Activated T-helper 17 cell treated with anti-CD3 and anti-CD28 coated beads, Interleukin-2, amount 50 U/mL, for 72 hours (primary cell): ENCODE measurements at regions not wholly inside any gene's neighbourhood (a gene's known extent, or its start where the extent isn't known, plus 50 kb on each side); places are given as distances from the start of the nearest gene placed in this dataset.

Experiments used
- ATAC-seq: fragments of 150-1000 bp; cut with Tn5 transposase; replicated peaks from 2 replicates; pipeline ENCODE4 v1.10.0; 2021; ENCODE audit warnings: mild to moderate bottlenecking, moderate library complexity
- H3K27ac Mint-ChIP-seq: one replicate; pipeline ENCODE4 v1.8.0; 2022; ENCODE audit warnings: mixed read lengths
- H3K27me3 Mint-ChIP-seq: one replicate; pipeline ENCODE4 v1.8.0; 2022; ENCODE audit warnings: mixed read lengths
- H3K36me3 Mint-ChIP-seq: one replicate; pipeline ENCODE4 v1.8.0; 2022; ENCODE audit warnings: low read depth, mild to moderate bottlenecking, mixed read lengths
- H3K4me1 Mint-ChIP-seq: one replicate; pipeline ENCODE4 v1.8.0; 2022; ENCODE audit warnings: mixed read lengths
- H3K4me3 Mint-ChIP-seq: one replicate; pipeline ENCODE4 v1.8.0; 2022; ENCODE audit warnings: mild to moderate bottlenecking, mixed read lengths
- H3K9me3 Mint-ChIP-seq: one replicate; pipeline ENCODE4 v1.8.0; 2022; ENCODE audit warnings: mixed read lengths

GRCh38 chr2:236632295-236633218, 62.9 kb downstream of the ACKR3 start:
- ATAC-seq, result no peak
- no peak overlapping the region for H3K4me3 Mint-ChIP-seq
- no peaks in the 10 kb centered on the region for H3K36me3 Mint-ChIP-seq
- H3K9me3 Mint-ChIP-seq, result no peaks in the 10 kb centered on the region
- H3K4me1 Mint-ChIP-seq, result no peaks in the 10 kb centered on the region
- peaks cover 14% of the 10 kb centered on the region for H3K27me3 Mint-ChIP-seq
- H3K27ac Mint-ChIP-seq, result no peak overlapping the region

- no peak overlapping the region for H3K4me3 Mint-ChIP-seq
These were observed 63.6 kb downstream of the ACKR3 start for GRCh38 chr2:236633219-236633570.

GRCh38 chr2:236633775-236634560, 64.3 kb downstream of the ACKR3 start:
- Mint-ChIP-seq H3K27ac (no peak overlapping the region), H3K4me1 (no peaks in the 10 kb centered on the region), H3K27me3 (peaks cover 18% of the 10 kb centered on the region), H3K36me3 (no peaks in the 10 kb centered on the region), H3K9me3 (no peaks in the 10 kb centered on the region), H3K4me3 (no peak overlapping the region)
- no peak for ATAC-seq

More at GRCh38 chr2:236633219-236633570, 63.6 kb downstream of the ACKR3 start:
- no peaks in the 10 kb centered on the region for H3K4me1 Mint-ChIP-seq
- peaks cover 18% of the 10 kb centered on the region for H3K27me3 Mint-ChIP-seq
- no peak overlapping the region for H3K27ac Mint-ChIP-seq
- H3K36me3 Mint-ChIP-seq, result no peaks in the 10 kb centered on the region
- ATAC-seq, result no peak
- H3K9me3 Mint-ChIP-seq, result no peaks in the 10 kb centered on the region

GRCh38 chr2:236636261-236636660, 66.6 kb downstream of the ACKR3 start:
- H3K4me3 Mint-ChIP-seq, result no peak overlapping the region
- H3K9me3 Mint-ChIP-seq, result no peaks in the 10 kb centered on the region
- no peaks in the 10 kb centered on the region for H3K4me1 Mint-ChIP-seq
- no peak overlapping the region for H3K27ac Mint-ChIP-seq
- ATAC-seq, result no peak
- peaks cover 18% of the 10 kb centered on the region for H3K27me3 Mint-ChIP-seq
- no peaks in the 10 kb centered on the region for H3K36me3 Mint-ChIP-seq

GRCh38 chr2:236636714-236637470, 67.3 kb downstream of the ACKR3 start:
- no peak for ATAC-seq
- no peaks in the 10 kb centered on the region for H3K4me1 Mint-ChIP-seq
- peaks cover 15% of the 10 kb centered on the region for H3K27me3 Mint-ChIP-seq
- no peak overlapping the region for H3K4me3 Mint-ChIP-seq
- H3K27ac Mint-ChIP-seq, result no peak overlapping the region
- no peaks in the 10 kb centered on the region for H3K9me3 Mint-ChIP-seq
- no peaks in the 10 kb centered on the region for H3K36me3 Mint-ChIP-seq

GRCh38 chr2:236637686-236638569, 68.3 kb downstream of the ACKR3 start:
- Mint-ChIP-seq H3K9me3 (no peaks in the 10 kb centered on the region), H3K4me1 (no peaks in the 10 kb centered on the region), H3K36me3 (no peaks in the 10 kb centered on the region), H3K4me3 (no peak overlapping the region), H3K27ac (no peak overlapping the region), H3K27me3 (peaks cover 11% of the 10 kb centered on the region)
- no peak for ATAC-seq

GRCh38 chr2:236638707-236639106, 69.1 kb downstream of the ACKR3 start:
- Mint-ChIP-seq H3K4me3 (no peak overlapping the region), H3K27me3 (peaks cover 10% of the 10 kb centered on the region), H3K4me1 (no peaks in the 10 kb centered on the region), H3K27ac (no peak overlapping the region), H3K9me3 (no peaks in the 10 kb centered on the region), H3K36me3 (no peaks in the 10 kb centered on the region)
- no peak for ATAC-seq

GRCh38 chr2:236639461-236640235, 70.0 kb downstream of the ACKR3 start:
- no peak for ATAC-seq
- no peak overlapping the region for H3K27ac Mint-ChIP-seq
- no peaks in the 10 kb centered on the region for H3K36me3 Mint-ChIP-seq
- no peak overlapping the region for H3K4me3 Mint-ChIP-seq
- no peaks in the 10 kb centered on the region for H3K9me3 Mint-ChIP-seq
- H3K4me1 Mint-ChIP-seq, result no peaks in the 10 kb centered on the region
- peaks cover 7% of the 10 kb centered on the region for H3K27me3 Mint-ChIP-seq

GRCh38 chr2:236641051-236641726, 71.6 kb downstream of the ACKR3 start:
- Mint-ChIP-seq H3K36me3 (no peaks in the 10 kb centered on the region), H3K27ac (no peak overlapping the region), H3K27me3 (peaks cover 7% of the 10 kb centered on the region), H3K9me3 (no peaks in the 10 kb centered on the region), H3K4me1 (no peaks in the 10 kb centered on the region), H3K4me3 (no peak overlapping the region)
- no peak for ATAC-seq

GRCh38 chr2:236642125-236642524, 72.5 kb downstream of the ACKR3 start:
- Mint-ChIP-seq H3K27me3 (peaks cover 12% of the 10 kb centered on the region), H3K36me3 (no peaks in the 10 kb centered on the region), H3K27ac (no peak overlapping the region), H3K4me1 (no peaks in the 10 kb centered on the region), H3K9me3 (no peaks in the 10 kb centered on the region), H3K4me3 (no peak overlapping the region)
- no peak for ATAC-seq

- Mint-ChIP-seq H3K27ac (no peak overlapping the region), H3K4me3 (no peak overlapping the region), H3K36me3 (no peaks in the 10 kb centered on the region), H3K27me3 (peaks cover 11% of the 10 kb centered on the region), H3K4me1 (no peaks in the 10 kb centered on the region), H3K9me3 (no peaks in the 10 kb centered on the region)
- ATAC-seq, result no peak
These were observed 73.1 kb downstream of the ACKR3 start for GRCh38 chr2:236642584-236643291.

GRCh38 chr2:236643480-236643879, 73.9 kb downstream of the ACKR3 start:
- ATAC-seq, result no peak
- H3K4me1 Mint-ChIP-seq, result no peaks in the 10 kb centered on the region
- H3K27ac Mint-ChIP-seq, result no peak overlapping the region
- peaks cover 11% of the 10 kb centered on the region for H3K27me3 Mint-ChIP-seq
- no peaks in the 10 kb centered on the region for H3K9me3 Mint-ChIP-seq
- no peak overlapping the region for H3K4me3 Mint-ChIP-seq
- no peaks in the 10 kb centered on the region for H3K36me3 Mint-ChIP-seq
